ENCODE measurements at regions not wholly inside any gene's neighbourhood (a gene's known extent, or its start where the extent isn't known, plus 50 kb on each side); places are given as distances from the start of the nearest gene placed in this dataset.

GRCh38 chr12:91723191-91723590 lies 422.5 kb downstream of the BTG1 start:
- TF ChIP-seq CTCF (IDR thresholded peaks at IDR 0.05; ENCODE audit: low read depth, low read length, missing input control), result no peak
- TF ChIP-seq TAF1 (conservative IDR thresholded peaks at IDR 0.05), result no peak
- no peak for TF ChIP-seq RXRA (IDR thresholded peaks at IDR 0.05)
- TF ChIP-seq REST (IDR thresholded peaks at IDR 0.05), result no peak
- TF ChIP-seq YY1 (IDR thresholded peaks at IDR 0.05), result no peak
- TF ChIP-seq GABPA (IDR thresholded peaks at IDR 0.05 in 1 of 2, conservative IDR thresholded peaks at IDR 0.05 in 1 of 2), result no peak
- no peak for TF ChIP-seq SP1 (IDR thresholded peaks at IDR 0.05)
- no peak for TF ChIP-seq RAD21 (IDR thresholded peaks at IDR 0.05)
- TF ChIP-seq EGR1 (IDR thresholded peaks at IDR 0.05; ENCODE audit: low read depth in 2 of 2), result no peak
- TF ChIP-seq FOXA1 (IDR thresholded peaks at IDR 0.05), result no peak
- TF ChIP-seq HNF4G (IDR thresholded peaks at IDR 0.05), result no peak

All from liver (tissue), 3 donors.